ENCODE measurements at regions not wholly inside any gene's neighbourhood (a gene's known extent, or its start where the extent isn't known, plus 50 kb on each side); places are given as distances from the start of the nearest gene placed in this dataset.

GRCh38 chr2:120418174-120418787 is 72.3 kb downstream of the INHBB start:
- in situ Hi-C loops (cut with MboI; ENCODE audit: low sequenced_read_pairs, unreplicated experiment) = no loop called here
- TF ChIP-seq CTCF (IDR thresholded peaks at IDR 0.05; ENCODE audit: borderline replicate concordance, control extremely low read depth, extremely low read depth, insufficient read depth, missing control alignments) = no peak
- DNase-seq (ENCODE audit: low spot score) = no peak

- no peak for TF ChIP-seq CTCF (IDR thresholded peaks at IDR 0.05; ENCODE audit: borderline replicate concordance, control extremely low read depth, extremely low read depth, insufficient read depth, missing control alignments)
These were observed 73.1 kb downstream of the INHBB start for GRCh38 chr2:120419073-120419472.

GRCh38 chr2:120419955-120420354 is 74.0 kb downstream of the INHBB start:
- no peak for DNase-seq (ENCODE audit: low spot score)
- in situ Hi-C loops (cut with MboI; ENCODE audit: low sequenced_read_pairs, unreplicated experiment) = no loop called here
- TF ChIP-seq CTCF (IDR thresholded peaks at IDR 0.05; ENCODE audit: borderline replicate concordance, control extremely low read depth, extremely low read depth, insufficient read depth, missing control alignments) = no peak

More at GRCh38 chr2:120419073-120419472, 73.1 kb downstream of the INHBB start:
- in situ Hi-C loops (cut with MboI; ENCODE audit: low sequenced_read_pairs, unreplicated experiment) = no loop called here
- DNase-seq (ENCODE audit: low spot score) = no peak

GRCh38 chr2:120421126-120421829 is 75.3 kb downstream of the INHBB start:
- in situ Hi-C loops (cut with MboI; ENCODE audit: low sequenced_read_pairs, unreplicated experiment) = no loop called here
- DNase-seq (ENCODE audit: low spot score) = no peak
- no peak for TF ChIP-seq CTCF (IDR thresholded peaks at IDR 0.05; ENCODE audit: borderline replicate concordance, control extremely low read depth, extremely low read depth, insufficient read depth, missing control alignments)

GRCh38 chr2:120421830-120422175 is 75.9 kb downstream of the INHBB start:
- DNase-seq (ENCODE audit: low spot score) = no peak
- in situ Hi-C loops (cut with MboI; ENCODE audit: low sequenced_read_pairs, unreplicated experiment) = no loop called here
- TF ChIP-seq CTCF (IDR thresholded peaks at IDR 0.05; ENCODE audit: borderline replicate concordance, control extremely low read depth, extremely low read depth, insufficient read depth, missing control alignments) = no peak

- in situ Hi-C loops (cut with MboI; ENCODE audit: low sequenced_read_pairs, unreplicated experiment) = no loop called here
- no peak for DNase-seq (ENCODE audit: low spot score)
- no peak for TF ChIP-seq CTCF (IDR thresholded peaks at IDR 0.05; ENCODE audit: borderline replicate concordance, control extremely low read depth, extremely low read depth, insufficient read depth, missing control alignments)
These were observed 76.7 kb downstream of the INHBB start for GRCh38 chr2:120422465-120423160.
